ENCODE measurements at regions not wholly inside any gene's neighbourhood (a gene's known extent, or its start where the extent isn't known, plus 50 kb on each side); places are given as distances from the start of the nearest gene placed in this dataset.

GRCh38 chr10:33465747-33466146, 131.3 kb upstream of the NRP1 start:
- TF ChIP-seq EP300 (IDR thresholded peaks at IDR 0.05; ENCODE audit: borderline replicate concordance), result no peak
- no peak for TF ChIP-seq RAD21 (IDR thresholded peaks at IDR 0.05; ENCODE audit: low read depth)
- no peak for TF ChIP-seq CEBPB (IDR thresholded peaks at IDR 0.05)
- TF ChIP-seq REST (IDR thresholded peaks at IDR 0.05; ENCODE audit: low read depth), result no peak
